HepG2 (cell line): ENCODE measurements at regions not wholly inside any gene's neighbourhood (a gene's known extent, or its start where the extent isn't known, plus 50 kb on each side); places are given as distances from the start of the nearest gene placed in this dataset.

Experiments used
- ATAC-seq: fragments of 200-7000 bp; cut with Tn5 transposase; 3 replicates; pipeline ENCODE4 v1.9.1; 2020; ENCODE audit warnings: mild to moderate bottlenecking, moderate library complexity
- BruUV-seq: library from RNA; stranded (reverse); fragments of 400-500 nt; replicated peaks from 2 replicates; lab custom pipeline; 2021; lab: Mats Ljungman, UMichigan
- CTCF ChIA-PET: fragments of 300-600 bp; formaldehyde crosslinking; extraction: SDS; loops from one replicate; lab custom pipeline; 2021; ENCODE audit warnings: low total read pairs, inconsistent platforms, low intra/inter-chr PET ratio; lab: Yijun Ruan, JAX
- POLR2A ChIA-PET: fragments of 350-600 bp; sonication (Branson Sonifier 250); formaldehyde crosslinking; loops from one replicate; lab custom pipeline; 2020; ENCODE audit warnings: antibody characterized with exemption, inconsistent platforms; lab: Yijun Ruan, JAX
- DNase-seq: peaks from one replicate; pipeline ENCODE4 v3.0.0-alpha.2; 2015; ENCODE audit warnings: low spot score
- FAIRE-seq: peaks from 3 replicates; lab custom pipeline; 2011; peaks lifted over from hg19 to GRCh38; lab: Jason Lieb, UNC
- H2AFZ ChIP-seq: one replicate; pipeline ENCODE4 v1.6.1; 2011; ENCODE audit warnings: low read length, inconsistent platforms
- H3K27ac ChIP-seq: fragments of 300-600 bp; 3 replicates; pipeline ENCODE4 v1.8.0; 2011; ENCODE audit warnings: mixed run types, mild to moderate bottlenecking, mixed read lengths, low read length, inconsistent platforms; ENCODE audit not compliant: insufficient read depth; ENCODE audit errors: extremely low read length
- H3K27me3 ChIP-seq, 2 experiments: fragments of 200-600 bp in 1 of 2; 2 replicates in 1 of 2; 3 replicates in 1 of 2; pipeline versions ENCODE4 v1.6.0 to v1.8.0; 2011; ENCODE audit warnings: low read length in 2 of 2, mild to moderate bottlenecking in 2 of 2, moderate library complexity in 2 of 2, inconsistent platforms in 1 of 2; ENCODE audit not compliant: insufficient read depth in 2 of 2, control insufficient read depth in 1 of 2
- H3K36me3 ChIP-seq, 2 experiments: fragments of 200-600 bp in 1 of 2; replicated peaks in 1 of 2; 2 replicates in 1 of 2; 3 replicates in 1 of 2; pipeline versions ENCODE4 v1.5.1 to v1.8.0; 2011; ENCODE audit warnings: low read length in 2 of 2, inconsistent platforms in 1 of 2; ENCODE audit not compliant: insufficient read depth in 2 of 2, control insufficient read depth in 1 of 2
- H3K4me1 ChIP-seq: 2 replicates; pipeline ENCODE4 v1.5.1; 2012; ENCODE audit warnings: low read length, inconsistent platforms; ENCODE audit not compliant: insufficient read depth
- H3K4me2 ChIP-seq: 2 replicates; pipeline ENCODE4 v1.6.0; 2011; ENCODE audit warnings: low read depth, low read length, inconsistent platforms
- H3K4me3 ChIP-seq, 3 experiments: fragments of 200-600 bp in 1 of 3; sonication (generic), shearing (Covaris generic) in 1 of 3; replicated peaks in 1 of 3; 2 replicates each; pipeline ENCODE4 v1.5.1; 2011 to 2016; ENCODE audit warnings: low read length in 3 of 3, inconsistent platforms in 2 of 3, low read depth in 2 of 3, mild to moderate bottlenecking in 2 of 3, control low read depth in 1 of 3, mixed read lengths in 1 of 3; ENCODE audit not compliant: insufficient read depth in 1 of 3
- H3K79me2 ChIP-seq: one replicate; pipeline ENCODE4 v1.6.1; 2011; ENCODE audit warnings: low read length, inconsistent platforms; ENCODE audit not compliant: insufficient read depth
- H3K9ac ChIP-seq: 2 replicates; pipeline ENCODE4 v1.6.0; 2011; ENCODE audit warnings: mild to moderate bottlenecking, low read depth, low read length, inconsistent platforms; ENCODE audit not compliant: insufficient read depth
- H3K9me3 ChIP-seq: 2 replicates; pipeline ENCODE4 v1.5.1; 2012; ENCODE audit warnings: mild to moderate bottlenecking, low read length
- H4K20me1 ChIP-seq: 2 replicates; pipeline ENCODE4 v1.6.0; 2011; ENCODE audit warnings: inconsistent platforms, mild to moderate bottlenecking, low read length, moderate library complexity; ENCODE audit not compliant: insufficient read depth
- CENPX ChIP-seq: sonication (generic); formaldehyde crosslinking; IDR thresholded peaks from 2 replicates; pipeline ENCODE4 v1.9.0; 2021; ENCODE audit warnings: mild to moderate bottlenecking, missing genetic modification reagents, moderate library complexity
- ESRRA ChIP-seq: sonication (generic); formaldehyde crosslinking; IDR thresholded peaks from 2 replicates; pipeline ENCODE4 v1.5.1; 2020; ENCODE audit warnings: mild to moderate bottlenecking, low read depth, missing genetic modification reagents
- KLF6 ChIP-seq: IDR thresholded peaks from 2 replicates; pipeline ENCODE4 v1.8.0; 2016; ENCODE audit warnings: missing biosample characterization, missing genetic modification reagents
- SOX13 ChIP-seq, 3 experiments: fragments of 450-650 bp in 1 of 3; sonication (generic) in 1 of 3; formaldehyde crosslinking in 1 of 3; IDR thresholded peaks in 2 of 3; conservative IDR thresholded peaks in 1 of 3; 2 replicates each; pipeline versions ENCODE4 v1.5.0 to v1.6.1; 2016 to 2020; ENCODE audit warnings: antibody characterized with exemption in 1 of 3, mild to moderate bottlenecking in 1 of 3, missing compliant biosample characterization in 1 of 3, missing genetic modification reagents in 1 of 3, moderate library complexity in 1 of 3
- SOX5 ChIP-seq: IDR thresholded peaks from 2 replicates; pipeline ENCODE4 v1.6.1; 2016; ENCODE audit warnings: borderline replicate concordance
- SOX6 ChIP-seq, 2 experiments: fragments of 450-650 bp in 1 of 2; sonication (generic) in 1 of 2; formaldehyde crosslinking in 1 of 2; IDR thresholded peaks; 2 replicates each; pipeline versions ENCODE4 v1.4.0 to v1.6.1; 2017 to 2020; ENCODE audit warnings: antibody characterized with exemption in 1 of 2, mild to moderate bottlenecking in 1 of 2, missing genetic modification reagents in 1 of 2
- SRY ChIP-seq: sonication (generic); formaldehyde crosslinking; IDR thresholded peaks from 2 replicates; pipeline ENCODE4 v1.8.0; 2022; ENCODE audit warnings: mild to moderate bottlenecking, missing genetic modification reagents
- ZEB1 ChIP-seq: IDR thresholded peaks from 2 replicates; pipeline ENCODE4 v1.6.1; 2012; ENCODE audit warnings: mild to moderate bottlenecking, low read depth, inconsistent platforms; ENCODE audit not compliant: insufficient replicate concordance
- ZNF772 ChIP-seq: sonication (generic); formaldehyde crosslinking; IDR thresholded peaks from 2 replicates; pipeline ENCODE4 v1.5.0; 2020; ENCODE audit warnings: mild to moderate bottlenecking, missing genetic modification reagents
- ZSCAN22 ChIP-seq: sonication (generic); formaldehyde crosslinking; IDR thresholded peaks from 2 replicates; pipeline ENCODE4 v1.4.0; 2020; ENCODE audit warnings: mild to moderate bottlenecking, missing genetic modification reagents
- WGBS: methylation state at CpG from one replicate; pipeline ENCODE4 v1.1.6; 2017; ENCODE audit warnings: low lambda C conversion rate; 5-methylcytosine and 5-hydroxymethylcytosine counted together
- in situ Hi-C: cut with HindIII; loops from 2 replicates; pipeline ENCODE4 v1.10.0; 2017; ENCODE audit warnings: low pct_unique_long_range_greater_than_20kb; ENCODE audit not compliant: extremely low pct_ligation_motif_present
- intact Hi-C: fragments of 100-400 bp; cut with micrococcal nuclease; formaldehyde crosslinking; loops from one replicate; pipeline ENCODE4 v1.10.0; 2022; ENCODE audit not compliant: unreplicated experiment
- TF ChIP-seq, protein P1 (sequence below): sonication (generic); formaldehyde crosslinking; IDR thresholded peaks from 2 replicates; pipeline ENCODE4 v1.5.1; 2020; ENCODE audit warnings: mild to moderate bottlenecking, missing genetic modification reagents, moderate library complexity

- no peaks in the 10 kb centered on the region for H3K9me3 ChIP-seq
- H3K27ac ChIP-seq, result no peak overlapping the region
- no peak overlapping the region for H2AFZ ChIP-seq
- H3K36me3 ChIP-seq, result no peaks in the 10 kb centered on the region
- H3K4me3 ChIP-seq, result no peak overlapping the region
- peak overlapping the region; percentile 54; the same call in 1 of the 2 replicates for H3K4me2 ChIP-seq
- BruUV-seq, result no TSS peak
- ChIA-PET CTCF (no interaction called here), POLR2A (no interaction called here)
- FAIRE-seq, result peak; percentile 58
- H3K9ac ChIP-seq, result no peak overlapping the region
- H3K27me3 ChIP-seq, result 0 out of 5 replicates have a peak, but pooled peaks cover 0 to 6% of the 10 kb centered on the region in 2 experiments
- H4K20me1 ChIP-seq, result no peaks in the 10 kb centered on the region
- TF ChIP-seq ESRRA (0 out of 2 replicates have a peak, but pooled peaks have one; percentile 24), SOX13 (IDR thresholded peaks at IDR 0.05) (no peak), SOX13 (CRISPR knock-in tag; conservative IDR thresholded peaks at IDR 0.05 in 1 of 2, IDR thresholded peaks at IDR 0.05 in 1 of 2) (peak in 1 of 2 experiments; percentile 67; a peak in 1 of 4 replicates), CENPX (CRISPR knock-in tag) (no peak), ZEB1 (peak; percentile 46), SOX6 (IDR thresholded peaks at IDR 0.05) (no peak), SOX6 (CRISPR knock-in tag; IDR thresholded peaks at IDR 0.05) (peak; percentile 74), ZSCAN22 (CRISPR knock-in tag) (0 out of 2 replicates have a peak, but pooled peaks have one; percentile 22), KLF6 (no peak), SOX5 (peak; percentile 29; the same call in 1 of the 2 replicates), SRY (CRISPR knock-in tag) (no peak), ZNF772 (CRISPR knock-in tag) (no peak)
- TF ChIP-seq, protein P1, sequence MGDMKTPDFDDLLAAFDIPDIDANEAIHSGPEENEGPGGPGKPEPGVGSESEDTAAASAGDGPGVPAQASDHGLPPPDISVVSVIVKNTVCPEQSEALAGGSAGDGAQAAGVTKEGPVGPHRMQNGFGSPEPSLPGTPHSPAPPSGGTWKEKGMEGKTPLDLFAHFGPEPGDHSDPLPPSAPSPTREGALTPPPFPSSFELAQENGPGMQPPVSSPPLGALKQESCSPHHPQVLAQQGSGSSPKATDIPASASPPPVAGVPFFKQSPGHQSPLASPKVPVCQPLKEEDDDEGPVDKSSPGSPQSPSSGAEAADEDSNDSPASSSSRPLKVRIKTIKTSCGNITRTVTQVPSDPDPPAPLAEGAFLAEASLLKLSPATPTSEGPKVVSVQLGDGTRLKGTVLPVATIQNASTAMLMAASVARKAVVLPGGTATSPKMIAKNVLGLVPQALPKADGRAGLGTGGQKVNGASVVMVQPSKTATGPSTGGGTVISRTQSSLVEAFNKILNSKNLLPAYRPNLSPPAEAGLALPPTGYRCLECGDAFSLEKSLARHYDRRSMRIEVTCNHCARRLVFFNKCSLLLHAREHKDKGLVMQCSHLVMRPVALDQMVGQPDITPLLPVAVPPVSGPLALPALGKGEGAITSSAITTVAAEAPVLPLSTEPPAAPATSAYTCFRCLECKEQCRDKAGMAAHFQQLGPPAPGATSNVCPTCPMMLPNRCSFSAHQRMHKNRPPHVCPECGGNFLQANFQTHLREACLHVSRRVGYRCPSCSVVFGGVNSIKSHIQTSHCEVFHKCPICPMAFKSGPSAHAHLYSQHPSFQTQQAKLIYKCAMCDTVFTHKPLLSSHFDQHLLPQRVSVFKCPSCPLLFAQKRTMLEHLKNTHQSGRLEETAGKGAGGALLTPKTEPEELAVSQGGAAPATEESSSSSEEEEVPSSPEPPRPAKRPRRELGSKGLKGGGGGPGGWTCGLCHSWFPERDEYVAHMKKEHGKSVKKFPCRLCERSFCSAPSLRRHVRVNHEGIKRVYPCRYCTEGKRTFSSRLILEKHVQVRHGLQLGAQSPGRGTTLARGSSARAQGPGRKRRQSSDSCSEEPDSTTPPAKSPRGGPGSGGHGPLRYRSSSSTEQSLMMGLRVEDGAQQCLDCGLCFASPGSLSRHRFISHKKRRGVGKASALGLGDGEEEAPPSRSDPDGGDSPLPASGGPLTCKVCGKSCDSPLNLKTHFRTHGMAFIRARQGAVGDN, result peak; percentile 20; the same call in 1 of the 2 replicates
- 10% methylated on average over 7 of the region's 8 CpGs for WGBS
- H3K4me1 ChIP-seq, result peaks cover 18% of the 10 kb centered on the region
- intact Hi-C loops, result no loop called here
- DNase-seq, result no peak
- H3K79me2 ChIP-seq, result no peaks in the 10 kb centered on the region
- ATAC-seq, result no peak
- in situ Hi-C loops, result no loop called here
These were observed 216.5 kb upstream of the RREB1 start for GRCh38 chr6:6891125-6891721.
